Chondrocyte (in vitro differentiated cells): ENCODE measurements at regions not wholly inside any gene's neighbourhood (a gene's known extent, or its start where the extent isn't known, plus 50 kb on each side); places are given as distances from the start of the nearest gene placed in this dataset.

Experiments
- DNase-seq: peaks from one replicate; pipeline ENCODE4 v3.0.0; 2021; ENCODE audit warnings: mixed read lengths, low spot score
- H3K27ac Mint-ChIP-seq: one replicate; pipeline ENCODE4 v1.8.0; 2021; ENCODE audit warnings: mild to moderate bottlenecking, moderate library complexity, mixed read lengths; ENCODE audit not compliant: unreplicated experiment
- H3K27me3 Mint-ChIP-seq: 2 replicates; pipeline ENCODE4 v1.8.0; 2021; ENCODE audit warnings: low read depth, mixed read lengths
- H3K36me3 Mint-ChIP-seq: 2 replicates; pipeline ENCODE4 v1.8.0; 2021; ENCODE audit warnings: low read depth, mixed read lengths
- H3K4me1 Mint-ChIP-seq: 2 replicates; pipeline ENCODE4 v1.8.0; 2021; ENCODE audit warnings: low read depth, mild to moderate bottlenecking, mixed read lengths
- H3K4me3 Mint-ChIP-seq: one replicate; pipeline ENCODE4 v1.8.0; 2021; ENCODE audit warnings: mild to moderate bottlenecking, moderate library complexity, mixed read lengths; ENCODE audit not compliant: unreplicated experiment
- H3K9me3 Mint-ChIP-seq: 2 replicates; pipeline ENCODE4 v1.8.0; 2021; ENCODE audit warnings: low read depth, mixed read lengths
- CTCF ChIP-seq: fragments of 200-600 bp; sonication (generic); IDR thresholded peaks from 2 replicates; pipeline ENCODE4 v1.5.0; 2021; ENCODE audit warnings: antibody characterized with exemption, mild to moderate bottlenecking, moderate library complexity

DNA sequence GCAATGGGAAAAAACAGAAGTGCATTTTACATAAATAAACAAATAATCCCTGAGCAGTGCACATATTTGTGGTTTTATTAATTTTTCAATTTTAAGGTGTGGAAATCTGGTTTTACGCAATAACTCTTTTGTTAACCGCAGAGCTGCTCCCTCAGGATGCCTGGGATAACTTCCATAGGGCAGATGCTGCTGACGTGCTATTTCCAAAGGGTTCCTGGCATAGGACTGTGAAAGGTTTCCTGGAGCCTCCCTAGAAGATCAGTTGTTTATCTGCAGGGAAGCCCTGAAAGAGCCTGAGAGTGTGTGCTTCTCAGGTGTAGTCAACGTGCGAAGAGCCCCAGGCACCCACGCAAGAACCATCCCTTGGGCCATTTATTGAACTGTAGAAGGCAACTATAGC is 443.5 kb downstream of the PLK2 start:
- Mint-ChIP-seq H3K27me3 (no peaks in the 10 kb centered on the region), H3K4me3 (no peak overlapping the region), H3K9me3 (no peaks in the 10 kb centered on the region), H3K36me3 (no peaks in the 10 kb centered on the region), H3K4me1 (peaks cover 6% of the 10 kb centered on the region), H3K27ac (no peak overlapping the region)
- no peak for DNase-seq
- no peak for TF ChIP-seq CTCF

- no peak overlapping the region for H3K27ac Mint-ChIP-seq
- no peak overlapping the region for H3K4me3 Mint-ChIP-seq
- no peak for DNase-seq
- no peaks in the 10 kb centered on the region for H3K4me1 Mint-ChIP-seq
- no peaks in the 10 kb centered on the region for H3K36me3 Mint-ChIP-seq
- H3K27me3 Mint-ChIP-seq, result no peaks in the 10 kb centered on the region
- H3K9me3 Mint-ChIP-seq, result no peaks in the 10 kb centered on the region
- TF ChIP-seq CTCF, result no peak
Observed at GRCh38 chr5:58015175-58015574, 444.7 kb downstream of the PLK2 start.

GRCh38 chr5:58013542-58014258 is 446.2 kb downstream of the PLK2 start:
- no peak overlapping the region for H3K4me3 Mint-ChIP-seq
- no peaks in the 10 kb centered on the region for H3K36me3 Mint-ChIP-seq
- no peaks in the 10 kb centered on the region for H3K4me1 Mint-ChIP-seq
- no peaks in the 10 kb centered on the region for H3K9me3 Mint-ChIP-seq
- DNase-seq, result no peak
- H3K27ac Mint-ChIP-seq, result no peak overlapping the region
- H3K27me3 Mint-ChIP-seq, result no peaks in the 10 kb centered on the region
- no peak for TF ChIP-seq CTCF

- Mint-ChIP-seq H3K9me3 (no peaks in the 10 kb centered on the region), H3K36me3 (no peaks in the 10 kb centered on the region), H3K27ac (no peak overlapping the region), H3K4me1 (no peaks in the 10 kb centered on the region), H3K4me3 (no peak overlapping the region), H3K27me3 (no peaks in the 10 kb centered on the region)
- TF ChIP-seq CTCF, result no peak
- DNase-seq, result no peak
Observed at GRCh38 chr5:58012801-58013315, 447.0 kb downstream of the PLK2 start.

DNA sequence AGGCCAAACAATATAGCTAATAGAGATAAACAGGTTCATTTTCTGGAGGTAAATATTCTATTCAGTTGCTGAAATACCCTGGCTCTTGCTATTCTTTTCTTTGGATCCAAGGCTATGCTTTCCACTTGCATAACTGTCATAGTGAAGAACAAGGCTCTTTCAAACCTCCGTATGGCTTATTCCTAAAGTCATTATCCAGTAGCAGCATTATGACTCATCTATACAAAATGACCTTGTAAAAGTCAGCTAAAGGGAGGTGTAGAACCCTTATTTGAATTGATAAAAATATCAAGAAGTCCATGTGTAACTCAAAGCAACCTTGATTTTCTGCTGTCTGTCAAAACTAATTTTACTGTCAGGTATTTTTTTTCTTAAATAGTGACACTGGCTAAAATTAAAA is 447.8 kb downstream of the PLK2 start:
- Mint-ChIP-seq H3K4me1 (no peaks in the 10 kb centered on the region), H3K9me3 (no peaks in the 10 kb centered on the region), H3K4me3 (no peak overlapping the region), H3K36me3 (no peaks in the 10 kb centered on the region), H3K27ac (no peak overlapping the region), H3K27me3 (no peaks in the 10 kb centered on the region)
- TF ChIP-seq CTCF, result no peak
- DNase-seq, result no peak
